ENCODE measurements at regions not wholly inside any gene's neighbourhood (a gene's known extent, or its start where the extent isn't known, plus 50 kb on each side); places are given as distances from the start of the nearest gene placed in this dataset.

DNA sequence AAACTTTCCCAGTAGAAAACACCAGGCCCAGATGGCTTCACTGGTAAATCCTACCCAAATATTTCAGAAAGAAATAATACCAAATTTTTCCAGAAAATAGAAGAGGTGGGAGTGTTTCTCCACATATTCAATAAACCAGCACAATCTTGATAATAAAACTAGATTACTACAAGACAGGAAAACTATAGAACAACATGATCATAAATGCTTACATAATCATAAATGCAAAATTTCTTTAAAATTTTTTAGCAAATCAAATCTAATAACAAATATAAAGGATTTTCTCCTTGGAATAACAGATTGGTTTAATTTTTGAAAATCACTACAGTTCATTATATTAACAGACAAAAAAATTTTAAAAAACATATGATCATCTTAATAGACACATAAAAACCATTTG is 294.5 kb downstream of the BCL11B start:
- Mint-ChIP-seq H3K4me3 (no peak overlapping the region), H3K27me3 (ENCODE audit: low read depth, poor library complexity) (peaks cover 14% of the 10 kb centered on the region), H3K27ac (no peak overlapping the region), H3K4me1 (no peaks in the 10 kb centered on the region), H3K9me3 (peaks cover 25% of the 10 kb centered on the region), H3K36me3 (ENCODE audit: low read depth) (no peaks in the 10 kb centered on the region)
- TF ChIP-seq, protein P1, sequence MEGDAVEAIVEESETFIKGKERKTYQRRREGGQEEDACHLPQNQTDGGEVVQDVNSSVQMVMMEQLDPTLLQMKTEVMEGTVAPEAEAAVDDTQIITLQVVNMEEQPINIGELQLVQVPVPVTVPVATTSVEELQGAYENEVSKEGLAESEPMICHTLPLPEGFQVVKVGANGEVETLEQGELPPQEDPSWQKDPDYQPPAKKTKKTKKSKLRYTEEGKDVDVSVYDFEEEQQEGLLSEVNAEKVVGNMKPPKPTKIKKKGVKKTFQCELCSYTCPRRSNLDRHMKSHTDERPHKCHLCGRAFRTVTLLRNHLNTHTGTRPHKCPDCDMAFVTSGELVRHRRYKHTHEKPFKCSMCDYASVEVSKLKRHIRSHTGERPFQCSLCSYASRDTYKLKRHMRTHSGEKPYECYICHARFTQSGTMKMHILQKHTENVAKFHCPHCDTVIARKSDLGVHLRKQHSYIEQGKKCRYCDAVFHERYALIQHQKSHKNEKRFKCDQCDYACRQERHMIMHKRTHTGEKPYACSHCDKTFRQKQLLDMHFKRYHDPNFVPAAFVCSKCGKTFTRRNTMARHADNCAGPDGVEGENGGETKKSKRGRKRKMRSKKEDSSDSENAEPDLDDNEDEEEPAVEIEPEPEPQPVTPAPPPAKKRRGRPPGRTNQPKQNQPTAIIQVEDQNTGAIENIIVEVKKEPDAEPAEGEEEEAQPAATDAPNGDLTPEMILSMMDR (IDR thresholded peaks at IDR 0.05), result no peak
- DNase-seq, result no peak

DNA sequence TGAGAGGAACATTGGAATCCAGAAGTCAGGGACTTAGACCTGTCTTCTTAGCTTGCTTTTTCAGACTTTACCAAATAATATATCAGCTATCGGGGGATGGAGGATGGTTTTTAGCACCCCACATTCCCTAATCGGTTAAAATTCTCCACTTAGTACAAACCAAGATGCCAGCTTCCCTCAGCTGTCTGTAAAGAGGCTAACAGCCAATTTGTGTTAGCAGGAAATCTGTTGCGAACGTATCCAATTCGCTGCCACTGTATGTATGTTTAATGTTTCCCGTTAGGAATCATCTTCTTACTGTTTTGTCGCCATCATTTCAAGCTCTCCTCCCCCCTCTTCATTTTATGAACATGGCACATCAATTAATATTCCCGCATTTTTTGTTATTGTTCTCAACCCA is 289.0 kb downstream of the BCL11B start:
- Mint-ChIP-seq H3K27ac (no peak overlapping the region), H3K27me3 (ENCODE audit: low read depth, poor library complexity) (peaks cover 13% of the 10 kb centered on the region), H3K36me3 (ENCODE audit: low read depth) (peaks cover 4% of the 10 kb centered on the region), H3K4me3 (no peak overlapping the region), H3K9me3 (peaks cover 24% of the 10 kb centered on the region), H3K4me1 (no peaks in the 10 kb centered on the region)
- DNase-seq, result no peak
- TF ChIP-seq, protein P1 (IDR thresholded peaks at IDR 0.05), result no peak

DNA sequence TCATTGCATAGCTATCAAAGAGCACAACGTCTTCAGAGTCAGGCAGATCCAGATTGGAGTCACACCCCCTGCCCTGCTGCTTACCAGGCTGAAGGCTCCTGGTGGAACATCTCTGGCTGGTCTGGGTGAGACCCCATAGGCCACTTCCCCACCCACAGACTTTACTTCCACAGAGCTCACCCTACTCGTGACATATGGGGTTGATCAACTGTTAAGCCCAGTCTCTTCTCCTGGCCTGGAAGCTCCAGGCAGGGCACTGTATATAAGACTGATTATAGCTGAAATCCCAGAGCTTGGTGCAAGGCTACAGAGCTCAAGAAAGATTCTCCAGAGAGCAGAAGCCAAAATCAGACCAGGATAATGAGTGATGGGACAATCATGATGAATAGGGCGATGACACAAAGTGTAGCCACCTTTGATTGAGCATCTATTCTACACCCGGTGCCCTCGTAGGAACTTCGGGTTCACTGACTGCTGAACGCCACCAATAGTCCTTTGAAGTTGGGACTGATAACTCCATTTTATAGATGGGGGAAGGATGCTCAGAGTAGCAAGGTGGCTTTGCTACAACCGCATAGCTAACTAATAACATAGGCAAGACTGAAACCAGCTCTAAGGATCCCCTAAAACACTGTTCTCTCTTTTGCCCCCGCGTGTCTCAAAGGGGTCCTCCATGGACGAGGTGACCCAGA is 287.8 kb downstream of the BCL11B start:
- Mint-ChIP-seq H3K4me1 (no peaks in the 10 kb centered on the region), H3K9me3 (peaks cover 14% of the 10 kb centered on the region), H3K4me3 (no peak overlapping the region), H3K27ac (no peak overlapping the region), H3K36me3 (ENCODE audit: low read depth) (peaks cover 4% of the 10 kb centered on the region), H3K27me3 (ENCODE audit: low read depth, poor library complexity) (peaks cover 11% of the 10 kb centered on the region)
- TF ChIP-seq, protein P1 (IDR thresholded peaks at IDR 0.05), result no peak
- no peak for DNase-seq

DNA sequence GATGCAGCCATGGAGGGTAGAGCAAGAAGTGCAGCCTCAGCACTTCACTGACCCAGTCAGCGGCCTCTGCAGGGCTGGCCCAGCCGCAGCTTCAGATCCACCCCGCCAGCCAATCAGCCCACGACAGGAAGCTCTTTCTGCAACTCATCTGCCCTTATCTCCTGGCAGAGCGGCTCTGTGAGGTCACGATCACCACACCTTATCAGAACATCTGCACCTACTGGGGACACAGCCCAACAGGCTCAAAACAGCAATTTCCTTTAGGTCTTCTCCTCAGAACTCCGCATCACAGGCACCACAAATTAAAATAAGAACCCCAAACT is 287.3 kb downstream of the BCL11B start:
- DNase-seq, result no peak
- Mint-ChIP-seq H3K27me3 (ENCODE audit: low read depth, poor library complexity) (peaks cover 13% of the 10 kb centered on the region), H3K36me3 (ENCODE audit: low read depth) (peaks cover 4% of the 10 kb centered on the region), H3K27ac (no peak overlapping the region), H3K9me3 (peaks cover 11% of the 10 kb centered on the region), H3K4me1 (no peaks in the 10 kb centered on the region), H3K4me3 (no peak overlapping the region)
- TF ChIP-seq, protein P1 (IDR thresholded peaks at IDR 0.05), result no peak

GRCh38 chr14:98993818-98994217 is 278.2 kb downstream of the BCL11B start:
- H3K4me1 Mint-ChIP-seq, result no peaks in the 10 kb centered on the region
- H3K27ac Mint-ChIP-seq, result no peak overlapping the region
- H3K9me3 Mint-ChIP-seq, result no peaks in the 10 kb centered on the region
- peaks cover 17% of the 10 kb centered on the region for H3K27me3 Mint-ChIP-seq (ENCODE audit: low read depth, poor library complexity)
- H3K36me3 Mint-ChIP-seq (ENCODE audit: low read depth), result no peaks in the 10 kb centered on the region
- TF ChIP-seq, protein P1 (IDR thresholded peaks at IDR 0.05), result no peak
- H3K4me3 Mint-ChIP-seq, result no peak overlapping the region
- no peak for DNase-seq

- peaks cover 2% of the 10 kb centered on the region for H3K4me1 Mint-ChIP-seq
- no peaks in the 10 kb centered on the region for H3K36me3 Mint-ChIP-seq (ENCODE audit: low read depth)
- DNase-seq, result no peak
- no peak overlapping the region for H3K27ac Mint-ChIP-seq
- H3K27me3 Mint-ChIP-seq (ENCODE audit: low read depth, poor library complexity), result peaks cover 15% of the 10 kb centered on the region
- no peak overlapping the region for H3K4me3 Mint-ChIP-seq
- H3K9me3 Mint-ChIP-seq, result no peaks in the 10 kb centered on the region
- TF ChIP-seq, protein P1 (IDR thresholded peaks at IDR 0.05), result no peak
Measured at GRCh38 chr14:98994561-98994960, 277.4 kb downstream of the BCL11B start.

Measured in nephron progenitor cell (in vitro differentiated cells).